Bronchial epithelial cell (primary cell): ENCODE measurements at regions not wholly inside any gene's neighbourhood (a gene's known extent, or its start where the extent isn't known, plus 50 kb on each side); places are given as distances from the start of the nearest gene placed in this dataset.

Source experiments
- DNase-seq: peaks from one replicate; pipeline ENCODE4 v3.0.0-alpha.2; 2010; ENCODE audit warnings: low read depth
- FAIRE-seq: peaks from 2 replicates; lab custom pipeline; 2011; peaks lifted over from hg19 to GRCh38; lab: Jason Lieb, UNC
- H3K27me3 ChIP-seq: 2 replicates; pipeline ENCODE4 v1.5.1; 2011; ENCODE audit warnings: low read length; ENCODE audit not compliant: control insufficient read depth, insufficient read depth
- H3K36me3 ChIP-seq: 2 replicates; pipeline ENCODE4 v1.5.1; 2011; ENCODE audit warnings: low read length; ENCODE audit not compliant: control insufficient read depth, insufficient read depth
- H3K4me3 ChIP-seq: 2 replicates; pipeline ENCODE4 v1.5.1; 2011; ENCODE audit warnings: mild to moderate bottlenecking, low read depth, low read length, control low read depth
- CTCF ChIP-seq: IDR thresholded peaks from 2 replicates; pipeline ENCODE4 v1.5.1; 2011; ENCODE audit warnings: mild to moderate bottlenecking, moderate library complexity, low read length, control low read depth, inconsistent platforms; ENCODE audit not compliant: insufficient read depth, severe bottlenecking

GRCh38 chr4:119707336-119707735 lies 78.7 kb upstream of the PDE5A start:
- FAIRE-seq (no peak), DNase-seq (no peak)
- TF ChIP-seq CTCF: no peak
- Histone ChIP-seq H3K36me3 (no peaks in the 10 kb centered on the region), H3K4me3 (no peak overlapping the region), H3K27me3 (no peaks in the 10 kb centered on the region)

GRCh38 chr4:119706804-119707203 lies 78.2 kb upstream of the PDE5A start:
- Histone ChIP-seq H3K4me3 (no peak overlapping the region), H3K27me3 (no peaks in the 10 kb centered on the region), H3K36me3 (no peaks in the 10 kb centered on the region)
- DNase-seq (no peak), FAIRE-seq (no peak)
- no peak for TF ChIP-seq CTCF

- no peak for TF ChIP-seq CTCF
- Histone ChIP-seq H3K27me3 (no peaks in the 10 kb centered on the region), H3K4me3 (no peak overlapping the region), H3K36me3 (no peaks in the 10 kb centered on the region)
- no peak for FAIRE-seq
- no peak for DNase-seq
These were observed 69.3 kb upstream of the PDE5A start for GRCh38 chr4:119697887-119698393.

GRCh38 chr4:119696963-119697362 lies 68.4 kb upstream of the PDE5A start:
- FAIRE-seq (no peak), DNase-seq (no peak)
- TF ChIP-seq CTCF: no peak
- no peaks in the 10 kb centered on the region for H3K36me3 ChIP-seq
- no peak overlapping the region for H3K4me3 ChIP-seq
- no peaks in the 10 kb centered on the region for H3K27me3 ChIP-seq

- Histone ChIP-seq H3K36me3 (no peaks in the 10 kb centered on the region), H3K4me3 (no peak overlapping the region), H3K27me3 (no peaks in the 10 kb centered on the region)
- no peak for TF ChIP-seq CTCF
- FAIRE-seq (no peak), DNase-seq (no peak)
These were observed 66.6 kb upstream of the PDE5A start for GRCh38 chr4:119695216-119695615.

GRCh38 chr4:119693126-119693525 lies 64.5 kb upstream of the PDE5A start:
- FAIRE-seq (no peak), DNase-seq (no peak)
- Histone ChIP-seq H3K36me3 (no peaks in the 10 kb centered on the region), H3K4me3 (no peak overlapping the region), H3K27me3 (no peaks in the 10 kb centered on the region)
- TF ChIP-seq CTCF: no peak
